Upper lobe of right lung (tissue), 1 donor: ENCODE measurements at regions not wholly inside any gene's neighbourhood (a gene's known extent, or its start where the extent isn't known, plus 50 kb on each side); places are given as distances from the start of the nearest gene placed in this dataset.

Source experiments
- ATAC-seq: fragments of 200-7000 bp; cut with Tn5 transposase; one replicate; pipeline ENCODE4 v1.9.1; 2020; ENCODE audit warnings: mild to moderate bottlenecking, moderate library complexity
- DNase-seq: peaks from one replicate; pipeline ENCODE4 v3.0.0-alpha.2; 2020
- H3K27ac ChIP-seq: fragments of 200-600 bp; one replicate; pipeline ENCODE4 v1.8.0; 2022
- H3K27me3 ChIP-seq: fragments of 200-600 bp; one replicate; pipeline ENCODE4 v1.8.0; 2022; ENCODE audit warnings: mild to moderate bottlenecking
- H3K36me3 ChIP-seq: fragments of 200-600 bp; one replicate; pipeline ENCODE4 v1.8.0; 2022
- H3K4me1 ChIP-seq: fragments of 200-600 bp; one replicate; pipeline ENCODE4 v1.8.0; 2022
- H3K4me3 ChIP-seq: fragments of 200-600 bp; one replicate; pipeline ENCODE4 v1.8.0; 2022; ENCODE audit warnings: mild to moderate bottlenecking
- H3K9me3 ChIP-seq: fragments of 200-600 bp; one replicate; pipeline ENCODE4 v1.8.0; 2022
- CTCF ChIP-seq: fragments of 200-600 bp; IDR thresholded peaks from one replicate; pipeline ENCODE4 v1.8.0; 2022; ENCODE audit warnings: antibody characterized with exemption
- intact Hi-C: fragments of 100-400 bp; cut with DNase I; formaldehyde crosslinking; loops from one replicate; pipeline ENCODE4 v1.11.0; 2022
- donor health status: DM: no; HTN: yes; CAD: no; lungs with severe emphysema.

DNA sequence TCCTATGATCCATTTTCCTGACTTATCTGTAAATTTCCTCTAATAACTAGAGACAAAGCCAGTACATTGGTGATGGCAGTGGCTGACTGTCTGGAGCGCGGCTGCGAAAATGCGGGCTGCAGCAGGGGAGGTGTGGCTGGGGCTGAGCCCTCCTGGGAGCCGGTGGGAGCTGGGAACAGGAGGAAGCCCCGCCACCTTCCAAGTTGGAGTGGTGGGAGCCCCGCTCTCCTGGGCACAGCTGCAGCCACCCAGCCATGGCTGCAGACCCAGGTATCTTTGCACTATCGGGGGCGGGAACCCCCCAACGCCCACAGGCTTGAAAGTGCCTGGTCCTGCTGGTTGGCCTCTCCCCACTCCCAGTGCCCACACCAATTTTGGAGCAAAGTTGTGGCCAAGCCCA, 633.0 kb upstream of the TMEFF2 start:
- Histone ChIP-seq H3K9me3 (no peaks in the 10 kb centered on the region), H3K27ac (no peak overlapping the region), H3K4me1 (no peaks in the 10 kb centered on the region), H3K27me3 (no peaks in the 10 kb centered on the region), H3K36me3 (no peaks in the 10 kb centered on the region), H3K4me3 (no peak overlapping the region)
- no peak for TF ChIP-seq CTCF
- ATAC-seq (peak; percentile 9), DNase-seq (peak; percentile 46)
- intact Hi-C loops, result no loop called here

- no peaks in the 10 kb centered on the region for H3K4me1 ChIP-seq
- no peaks in the 10 kb centered on the region for H3K27me3 ChIP-seq
- ATAC-seq (no peak), DNase-seq (no peak)
- H3K36me3 ChIP-seq, result no peaks in the 10 kb centered on the region
- no peak overlapping the region for H3K4me3 ChIP-seq
- intact Hi-C loops, result no loop called here
- H3K27ac ChIP-seq, result no peak overlapping the region
- no peaks in the 10 kb centered on the region for H3K9me3 ChIP-seq
- TF ChIP-seq CTCF, result no peak
Observed at GRCh38 chr2:192814376-192814775, 619.6 kb upstream of the TMEFF2 start.

DNA sequence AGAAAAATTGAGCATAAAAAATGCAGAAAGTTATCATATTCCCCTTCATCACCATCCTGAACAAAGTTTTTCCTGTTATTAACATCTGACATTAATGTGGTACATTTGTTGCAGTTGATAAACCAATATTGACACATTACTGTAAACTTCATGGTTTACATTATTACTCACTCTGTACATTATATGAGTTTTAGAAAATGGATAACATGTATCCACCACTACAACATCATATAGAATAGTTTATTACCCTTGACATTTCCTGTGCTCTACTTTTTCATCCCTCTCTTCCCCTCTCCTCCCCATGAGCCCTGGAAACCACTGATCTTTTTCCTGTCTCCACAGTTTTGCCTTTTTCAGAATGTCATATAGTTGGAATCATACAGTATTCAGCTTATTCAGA, 618.6 kb upstream of the TMEFF2 start:
- H3K4me1 ChIP-seq, result no peaks in the 10 kb centered on the region
- ATAC-seq (no peak), DNase-seq (no peak)
- no peak overlapping the region for H3K4me3 ChIP-seq
- no peaks in the 10 kb centered on the region for H3K27me3 ChIP-seq
- intact Hi-C loops, result no loop called here
- no peaks in the 10 kb centered on the region for H3K9me3 ChIP-seq
- no peak for TF ChIP-seq CTCF
- H3K27ac ChIP-seq, result no peak overlapping the region
- no peaks in the 10 kb centered on the region for H3K36me3 ChIP-seq

GRCh38 chr2:192809173-192809572, 614.4 kb upstream of the TMEFF2 start:
- intact Hi-C loops, result no loop called here
- H3K9me3 ChIP-seq, result no peaks in the 10 kb centered on the region
- no peaks in the 10 kb centered on the region for H3K4me1 ChIP-seq
- DNase-seq, result no peak
- no peaks in the 10 kb centered on the region for H3K36me3 ChIP-seq
- ATAC-seq, result no peak
- no peak for TF ChIP-seq CTCF
- H3K4me3 ChIP-seq, result no peak overlapping the region
- no peak overlapping the region for H3K27ac ChIP-seq
- no peaks in the 10 kb centered on the region for H3K27me3 ChIP-seq

GRCh38 chr2:192783643-192784042, 588.9 kb upstream of the TMEFF2 start:
- ATAC-seq (no peak), DNase-seq (no peak)
- H3K9me3 ChIP-seq, result no peaks in the 10 kb centered on the region
- H3K27me3 ChIP-seq, result no peaks in the 10 kb centered on the region
- no peak for TF ChIP-seq CTCF
- no peak overlapping the region for H3K4me3 ChIP-seq
- no peaks in the 10 kb centered on the region for H3K4me1 ChIP-seq
- intact Hi-C loops, result no loop called here
- H3K36me3 ChIP-seq, result no peaks in the 10 kb centered on the region
- H3K27ac ChIP-seq, result no peak overlapping the region
